ENCODE measurements at regions not wholly inside any gene's neighbourhood (a gene's known extent, or its start where the extent isn't known, plus 50 kb on each side); places are given as distances from the start of the nearest gene placed in this dataset.
"Not testable (repeated sequence)": the region's sequence is repeated elsewhere in the genome, so short reads cannot be mapped to it uniquely, and the experiment has no call there.

- TF ChIP-seq, protein P1, sequence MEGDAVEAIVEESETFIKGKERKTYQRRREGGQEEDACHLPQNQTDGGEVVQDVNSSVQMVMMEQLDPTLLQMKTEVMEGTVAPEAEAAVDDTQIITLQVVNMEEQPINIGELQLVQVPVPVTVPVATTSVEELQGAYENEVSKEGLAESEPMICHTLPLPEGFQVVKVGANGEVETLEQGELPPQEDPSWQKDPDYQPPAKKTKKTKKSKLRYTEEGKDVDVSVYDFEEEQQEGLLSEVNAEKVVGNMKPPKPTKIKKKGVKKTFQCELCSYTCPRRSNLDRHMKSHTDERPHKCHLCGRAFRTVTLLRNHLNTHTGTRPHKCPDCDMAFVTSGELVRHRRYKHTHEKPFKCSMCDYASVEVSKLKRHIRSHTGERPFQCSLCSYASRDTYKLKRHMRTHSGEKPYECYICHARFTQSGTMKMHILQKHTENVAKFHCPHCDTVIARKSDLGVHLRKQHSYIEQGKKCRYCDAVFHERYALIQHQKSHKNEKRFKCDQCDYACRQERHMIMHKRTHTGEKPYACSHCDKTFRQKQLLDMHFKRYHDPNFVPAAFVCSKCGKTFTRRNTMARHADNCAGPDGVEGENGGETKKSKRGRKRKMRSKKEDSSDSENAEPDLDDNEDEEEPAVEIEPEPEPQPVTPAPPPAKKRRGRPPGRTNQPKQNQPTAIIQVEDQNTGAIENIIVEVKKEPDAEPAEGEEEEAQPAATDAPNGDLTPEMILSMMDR (IDR thresholded peaks at IDR 0.05; ENCODE audit: control extremely low read depth, extremely low read depth), result no peak
- H3K4me3 ChIP-seq, result no peak overlapping the region
- no peaks in the 10 kb centered on the region for H3K9me3 ChIP-seq (ENCODE audit: control insufficient read depth in 4 of 4, insufficient read depth in 3 of 4, low read length in 3 of 4)
- no peak overlapping the region for H3K9ac ChIP-seq (ENCODE audit: insufficient read depth in 1 of 2, low read length in 2 of 2)
- H3K27me3 ChIP-seq (ENCODE audit: control insufficient read depth in 3 of 3, insufficient read depth in 3 of 3, low read length in 2 of 3), result no peaks in the 10 kb centered on the region
- no peaks in the 10 kb centered on the region for H3K36me3 ChIP-seq (ENCODE audit: control insufficient read depth in 4 of 4, insufficient read depth in 4 of 4, low read length in 4 of 4)
- peaks cover 0 to 8% (median 2%) of the 10 kb centered on the region in 5 donors for H3K4me1 ChIP-seq (ENCODE audit: control insufficient read depth in 5 of 5, insufficient read depth in 5 of 5, low read length in 5 of 5)
- DNase-seq (no peak), ATAC-seq (ENCODE audit: insufficient read depth, low FRiP score) (no peak)
- 84 to 87% methylated on average over 4 of the region's 4 CpGs for WGBS, 2 donors
- H3K27ac ChIP-seq (ENCODE audit: low read depth in 1 of 2, low read length in 1 of 2), result no peak overlapping the region
These were observed 264.3 kb downstream of the LPIN1 start for GRCh38 chr2:12010779-12011178.

- 75 to 80% methylated on average over 9 of the region's 9 CpGs for WGBS, 2 donors
- Histone ChIP-seq H3K4me3 (no peak overlapping the region), H3K27ac (ENCODE audit: low read depth in 1 of 2, low read length in 1 of 2) (no peak overlapping the region), H3K27me3 (ENCODE audit: control insufficient read depth in 3 of 3, insufficient read depth in 3 of 3, low read length in 2 of 3) (no peaks in the 10 kb centered on the region), H3K36me3 (ENCODE audit: control insufficient read depth in 4 of 4, insufficient read depth in 4 of 4, low read length in 4 of 4) (no peaks in the 10 kb centered on the region), H3K9me3 (ENCODE audit: control insufficient read depth in 4 of 4, insufficient read depth in 3 of 4, low read length in 3 of 4) (no peaks in the 10 kb centered on the region), H3K9ac (ENCODE audit: insufficient read depth in 1 of 2, low read length in 2 of 2) (no peak overlapping the region), H3K4me1 (ENCODE audit: control insufficient read depth in 5 of 5, insufficient read depth in 5 of 5, low read length in 5 of 5) (peaks cover 0 to 12% (median 2%) of the 10 kb centered on the region in 5 donors)
- DNase-seq, result no peak
- ATAC-seq (ENCODE audit: insufficient read depth, low FRiP score), result peak; percentile 51
- TF ChIP-seq, protein P1 (IDR thresholded peaks at IDR 0.05; ENCODE audit: control extremely low read depth, extremely low read depth), result no peak
These were observed 267.9 kb downstream of the LPIN1 start for GRCh38 chr2:12014088-12014960.

DNA sequence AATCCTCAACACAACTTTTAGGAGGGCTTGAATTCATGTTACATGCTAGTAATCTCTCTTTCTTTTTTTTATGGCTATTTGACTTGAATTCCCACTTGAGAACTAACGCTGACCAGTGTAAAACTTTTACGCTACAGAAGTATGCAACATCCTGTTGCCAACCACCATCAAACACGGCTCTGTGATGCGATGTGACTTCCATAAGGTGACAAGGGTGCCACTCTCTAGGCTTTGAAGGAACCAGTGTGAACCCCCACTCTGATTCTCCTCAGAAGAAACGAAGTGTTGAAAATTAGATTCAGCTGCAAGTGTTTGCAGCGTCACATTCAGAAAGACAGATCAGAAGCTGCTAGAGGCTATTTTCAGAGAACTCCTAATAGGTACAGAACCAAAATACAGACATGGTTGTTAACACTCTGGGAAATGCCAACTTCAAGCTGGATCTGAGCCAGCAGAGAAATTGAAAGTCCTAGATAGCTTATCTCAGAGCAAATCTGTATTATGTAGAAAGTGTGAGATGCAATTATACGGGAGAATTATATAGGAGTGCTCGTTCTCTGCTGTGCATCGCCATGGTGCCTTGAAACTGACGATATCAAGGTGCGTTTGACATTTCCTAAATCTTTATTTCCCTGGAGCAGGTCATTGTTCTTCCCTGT lies 271.2 kb downstream of the LPIN1 start:
- H3K9me3 ChIP-seq (ENCODE audit: control insufficient read depth in 4 of 4, insufficient read depth in 3 of 4, low read length in 3 of 4), result peaks cover 0 to 13% (median 5%) of the 10 kb centered on the region in 4 donors
- H3K4me3 ChIP-seq, result no peak overlapping the region
- DNase-seq (peak in 1 of 3 donors; percentile 47), ATAC-seq (ENCODE audit: insufficient read depth, low FRiP score) (no peak)
- H3K4me1 ChIP-seq (ENCODE audit: control insufficient read depth in 5 of 5, insufficient read depth in 5 of 5, low read length in 5 of 5), result peaks cover 0 to 9% (median 2%) of the 10 kb centered on the region in 5 donors
- 51 to 55% methylated on average over 11 of the region's 11 CpGs for whole genome bisulfite sequencing, 2 donors
- H3K27me3 ChIP-seq (ENCODE audit: control insufficient read depth in 3 of 3, insufficient read depth in 3 of 3, low read length in 2 of 3), result no peaks in the 10 kb centered on the region
- TF ChIP-seq, protein P1 (IDR thresholded peaks at IDR 0.05; ENCODE audit: control extremely low read depth, extremely low read depth), result no peak
- H3K36me3 ChIP-seq (ENCODE audit: control insufficient read depth in 4 of 4, insufficient read depth in 4 of 4, low read length in 4 of 4), result no peaks in the 10 kb centered on the region
- H3K27ac ChIP-seq (ENCODE audit: low read depth in 1 of 2, low read length in 1 of 2), result no peak overlapping the region
- peak overlapping the region in 1 of 2 donors; percentile 9 for H3K9ac ChIP-seq (ENCODE audit: insufficient read depth in 1 of 2, low read length in 2 of 2)

DNA sequence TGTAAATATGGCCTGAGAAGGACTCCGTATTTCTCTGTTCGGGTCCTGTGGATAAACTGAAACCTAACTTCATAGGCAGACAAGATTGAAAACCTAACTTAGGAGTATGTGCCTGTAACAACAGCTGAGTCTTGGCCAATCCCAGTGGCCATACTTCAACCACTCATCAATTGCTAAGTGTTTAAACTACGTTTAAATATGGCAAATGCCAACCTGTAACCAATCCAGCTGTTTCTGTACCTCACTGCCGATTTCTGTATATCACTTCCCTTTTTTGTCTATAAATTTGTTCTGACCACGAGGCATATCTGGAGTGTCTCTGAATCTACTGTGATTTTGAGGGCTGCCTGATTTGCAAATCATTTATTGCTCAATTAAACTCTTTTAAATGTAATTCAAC lies 272.3 kb downstream of the LPIN1 start:
- H3K27ac ChIP-seq (ENCODE audit: low read depth in 1 of 2, low read length in 1 of 2); H3K27me3 ChIP-seq (ENCODE audit: control insufficient read depth in 3 of 3, insufficient read depth in 3 of 3, low read length in 2 of 3); ATAC-seq (ENCODE audit: insufficient read depth, low FRiP score); H3K4me3 ChIP-seq; H3K36me3 ChIP-seq (ENCODE audit: control insufficient read depth in 4 of 4, insufficient read depth in 4 of 4, low read length in 4 of 4); DNase-seq; H3K9ac ChIP-seq (ENCODE audit: insufficient read depth in 1 of 2, low read length in 2 of 2); H3K4me1 ChIP-seq (ENCODE audit: control insufficient read depth in 5 of 5, insufficient read depth in 5 of 5, low read length in 5 of 5): not testable (repeated sequence)
- 62% methylated on average over 5 of the region's 5 CpGs for WGBS, 2 donors
- peaks cover 0 to 13% (median 5%) of the 10 kb centered on the region in 4 donors for H3K9me3 ChIP-seq (ENCODE audit: control insufficient read depth in 4 of 4, insufficient read depth in 3 of 4, low read length in 3 of 4)

Measured in lung (tissue), 11 donors.